GM12872 (cell line): ENCODE measurements at regions not wholly inside any gene's neighbourhood (a gene's known extent, or its start where the extent isn't known, plus 50 kb on each side); places are given as distances from the start of the nearest gene placed in this dataset.

ENCODE experiments used
- CTCF ChIP-seq: IDR thresholded peaks from 3 replicates; pipeline ENCODE4 v1.5.1; 2011; ENCODE audit warnings: low read depth, mild to moderate bottlenecking, low read length, moderate library complexity; ENCODE audit not compliant: insufficient read depth

GRCh38 chr2:147366279-147366678 is 478.6 kb upstream of the ACVR2A start:
- no peak for TF ChIP-seq CTCF

DNA sequence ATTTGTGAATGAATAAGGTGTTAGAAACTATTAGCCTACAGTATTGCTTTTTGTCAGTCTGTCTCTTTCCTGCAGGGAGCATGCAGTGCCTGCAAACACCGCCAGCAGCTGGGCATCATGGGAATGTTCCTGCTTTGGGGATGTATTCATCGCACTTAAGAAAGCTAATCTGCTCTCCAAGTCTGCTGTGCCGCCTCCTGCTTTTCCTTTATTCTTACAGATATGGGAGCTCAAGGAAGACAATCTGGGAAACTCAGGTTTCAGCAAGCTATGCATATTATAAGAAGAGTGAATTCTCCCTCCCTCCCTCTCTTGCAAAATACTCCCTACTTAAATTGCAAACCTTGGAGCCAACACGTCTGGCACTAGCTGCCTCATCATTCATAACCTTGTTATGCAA is 479.2 kb upstream of the ACVR2A start:
- TF ChIP-seq CTCF, result no peak

DNA sequence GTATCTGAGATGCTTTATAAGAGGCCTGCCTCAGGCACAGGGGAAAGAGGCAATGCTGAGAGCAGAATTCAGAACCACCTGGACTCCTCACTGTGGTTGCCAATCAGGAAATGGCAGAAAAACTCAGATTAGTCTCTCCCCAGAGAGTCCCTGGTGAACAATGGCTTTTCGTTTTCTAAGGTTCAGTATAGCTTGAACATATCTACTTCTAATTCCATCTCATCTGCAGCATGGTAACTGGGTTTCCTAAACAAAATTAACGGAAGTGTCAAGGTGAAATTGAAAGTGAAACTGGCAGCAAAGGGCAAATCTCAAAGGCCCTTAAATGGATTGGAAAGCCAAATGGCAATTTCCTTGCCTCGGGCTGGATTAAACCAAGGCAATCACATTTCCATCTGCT is 480.2 kb upstream of the ACVR2A start:
- no peak for TF ChIP-seq CTCF

DNA sequence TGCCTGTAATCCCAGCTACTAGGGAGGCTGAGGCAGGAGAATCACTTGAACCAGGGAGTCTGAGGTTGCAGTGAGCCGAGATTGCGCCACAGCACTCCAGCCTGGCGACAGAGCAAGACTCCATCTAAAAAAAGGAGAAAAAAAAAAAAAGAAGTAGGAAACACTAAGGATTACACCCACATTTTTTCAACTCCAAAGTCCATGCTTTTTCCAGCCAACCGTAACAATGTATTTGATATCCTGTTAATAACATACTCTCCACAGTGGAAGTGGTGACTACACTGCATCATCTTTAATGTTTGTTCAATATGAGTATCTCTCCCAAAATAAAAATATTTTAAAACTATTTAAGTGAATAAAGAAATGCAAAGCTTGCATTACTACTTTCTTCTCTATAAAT is 481.6 kb upstream of the ACVR2A start:
- TF ChIP-seq CTCF, result no peak

DNA sequence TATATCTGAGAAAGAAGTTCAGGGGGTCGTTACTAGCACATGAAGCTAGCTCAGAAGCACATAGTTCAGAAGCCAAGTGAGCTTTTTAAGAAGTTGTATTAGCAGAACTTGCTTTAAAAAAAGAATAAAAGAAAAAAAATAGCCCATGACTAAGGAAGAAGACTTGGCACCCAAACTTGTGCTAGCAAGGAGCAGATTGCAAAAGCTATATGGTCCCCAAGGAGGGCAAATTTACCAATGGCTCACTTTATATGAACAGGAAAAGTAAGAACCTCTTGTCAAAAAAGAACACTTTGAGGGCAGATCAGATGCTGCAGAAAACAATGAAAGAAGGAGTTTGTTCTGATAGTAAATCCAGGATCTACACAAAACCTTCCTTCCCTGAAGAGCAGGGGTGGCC is 486.5 kb upstream of the ACVR2A start:
- no peak for TF ChIP-seq CTCF

DNA sequence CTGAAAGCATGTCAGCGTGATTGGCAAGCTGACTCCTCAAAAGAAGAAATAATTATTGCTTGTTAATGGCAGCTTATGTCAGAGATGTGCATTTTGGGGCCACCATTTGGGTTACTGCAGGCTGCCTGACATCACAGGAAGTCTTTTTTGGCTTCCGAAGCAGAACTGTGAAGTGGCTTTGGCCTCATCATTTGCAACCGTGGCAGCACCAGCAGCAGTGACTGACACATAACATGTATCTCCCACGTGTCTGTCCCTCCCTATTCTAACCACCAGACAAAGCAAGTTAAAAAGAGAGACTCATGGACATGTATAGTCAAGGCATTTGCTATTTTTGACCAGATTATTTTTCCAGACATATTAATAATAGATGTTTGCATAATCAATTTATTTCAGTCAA is 488.7 kb upstream of the ACVR2A start:
- no peak for TF ChIP-seq CTCF

DNA sequence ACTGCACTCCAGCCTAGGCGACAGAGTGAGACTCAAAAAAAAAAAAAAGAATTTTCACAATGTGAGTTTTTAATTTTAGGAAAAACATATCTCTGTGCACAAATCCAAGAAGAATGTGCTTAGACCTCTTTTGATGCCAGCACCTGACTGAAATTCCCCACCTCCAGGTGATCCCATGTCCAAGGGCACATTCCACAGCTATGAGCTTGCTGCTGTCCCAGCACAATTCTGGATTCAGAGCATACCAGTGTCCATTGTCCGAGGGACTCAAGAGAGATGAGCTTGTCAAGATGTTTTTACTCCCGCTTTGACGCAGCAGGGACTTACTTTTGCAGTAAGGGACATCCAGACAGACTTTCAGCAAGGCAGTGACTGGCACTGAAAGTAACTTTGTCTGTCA is 489.1 kb upstream of the ACVR2A start:
- no peak for TF ChIP-seq CTCF

DNA sequence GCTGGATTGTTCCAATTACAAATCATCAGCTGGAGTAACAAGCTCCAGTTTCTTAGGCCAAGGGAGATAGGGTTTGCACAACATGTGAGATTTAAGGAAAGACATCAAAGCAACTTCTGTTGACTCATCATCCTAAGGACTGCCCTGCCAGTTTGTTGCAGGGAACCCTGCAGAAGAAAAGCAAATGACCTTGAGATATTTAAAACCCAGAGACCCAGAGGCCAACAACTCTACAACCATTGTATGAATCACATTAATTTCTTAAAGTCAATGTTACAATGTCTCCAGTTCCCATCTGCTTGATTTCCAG is 491.8 kb upstream of the ACVR2A start:
- TF ChIP-seq CTCF, result no peak
